ENCODE measurements at regions not wholly inside any gene's neighbourhood (a gene's known extent, or its start where the extent isn't known, plus 50 kb on each side); places are given as distances from the start of the nearest gene placed in this dataset.

- Histone ChIP-seq H3K9ac (ENCODE audit: low read length) (no peak overlapping the region), H4K20me1 (ENCODE audit: insufficient read depth, low read length) (no peaks in the 10 kb centered on the region), H3K9me3 (ENCODE audit: insufficient read depth, low read length) (no peaks in the 10 kb centered on the region), H3K36me3 (replicated peaks; ENCODE audit: low read depth, low read length) (no peaks in the 10 kb centered on the region), H3K27me3 (ENCODE audit: low read depth, low read length) (no peaks in the 10 kb centered on the region), H3K4me1 (ENCODE audit: low read length) (no peaks in the 10 kb centered on the region), H2AFZ (ENCODE audit: low read depth, low read length) (no peak overlapping the region), H3K27ac (ENCODE audit: low read length) (no peak overlapping the region), H3K4me3 (ENCODE audit: low read length) (no peak overlapping the region), H3K79me2 (ENCODE audit: low read length) (no peaks in the 10 kb centered on the region), H3K4me2 (ENCODE audit: low read length) (no peak overlapping the region)
- TF ChIP-seq EZH2phosphoT487 (IDR thresholded peaks at IDR 0.05; ENCODE audit: low read depth) (no peak), CTCF (IDR thresholded peaks at IDR 0.05; ENCODE audit: low read depth, low read length) (no peak)
Observed at GRCh38 chr7:13166801-13167200, 479.4 kb downstream of the ARL4A start.

GRCh38 chr7:13169356-13169755 lies 481.9 kb downstream of the ARL4A start:
- Histone ChIP-seq H4K20me1 (ENCODE audit: insufficient read depth, low read length) (no peaks in the 10 kb centered on the region), H3K27me3 (ENCODE audit: low read depth, low read length) (no peaks in the 10 kb centered on the region), H3K27ac (ENCODE audit: low read length) (no peak overlapping the region), H3K4me2 (ENCODE audit: low read length) (no peak overlapping the region), H3K79me2 (ENCODE audit: low read length) (no peaks in the 10 kb centered on the region), H3K4me3 (ENCODE audit: low read length) (no peak overlapping the region), H3K4me1 (ENCODE audit: low read length) (no peaks in the 10 kb centered on the region), H2AFZ (ENCODE audit: low read depth, low read length) (no peak overlapping the region), H3K9ac (ENCODE audit: low read length) (no peak overlapping the region), H3K36me3 (replicated peaks; ENCODE audit: low read depth, low read length) (no peaks in the 10 kb centered on the region), H3K9me3 (ENCODE audit: insufficient read depth, low read length) (no peaks in the 10 kb centered on the region)
- TF ChIP-seq EZH2phosphoT487 (IDR thresholded peaks at IDR 0.05; ENCODE audit: low read depth) (no peak), CTCF (IDR thresholded peaks at IDR 0.05; ENCODE audit: low read depth, low read length) (no peak)

- Histone ChIP-seq H3K27ac (ENCODE audit: low read length) (no peak overlapping the region), H3K9ac (ENCODE audit: low read length) (no peak overlapping the region), H3K27me3 (ENCODE audit: low read depth, low read length) (no peaks in the 10 kb centered on the region), H4K20me1 (ENCODE audit: insufficient read depth, low read length) (no peaks in the 10 kb centered on the region), H3K36me3 (replicated peaks; ENCODE audit: low read depth, low read length) (no peaks in the 10 kb centered on the region), H3K4me2 (ENCODE audit: low read length) (no peak overlapping the region), H3K4me1 (ENCODE audit: low read length) (no peaks in the 10 kb centered on the region), H3K79me2 (ENCODE audit: low read length) (no peaks in the 10 kb centered on the region), H3K9me3 (ENCODE audit: insufficient read depth, low read length) (no peaks in the 10 kb centered on the region), H2AFZ (ENCODE audit: low read depth, low read length) (no peak overlapping the region), H3K4me3 (ENCODE audit: low read length) (no peak overlapping the region)
- TF ChIP-seq EZH2phosphoT487 (IDR thresholded peaks at IDR 0.05; ENCODE audit: low read depth) (no peak), CTCF (IDR thresholded peaks at IDR 0.05; ENCODE audit: low read depth, low read length) (no peak)
Observed at GRCh38 chr7:13174991-13175390, 487.6 kb downstream of the ARL4A start.

GRCh38 chr7:13179011-13179582 lies 491.7 kb downstream of the ARL4A start:
- Histone ChIP-seq H2AFZ (ENCODE audit: low read depth, low read length) (no peak overlapping the region), H3K27ac (ENCODE audit: low read length) (no peak overlapping the region), H3K9ac (ENCODE audit: low read length) (no peak overlapping the region), H3K27me3 (ENCODE audit: low read depth, low read length) (no peaks in the 10 kb centered on the region), H3K4me2 (ENCODE audit: low read length) (no peak overlapping the region), H4K20me1 (ENCODE audit: insufficient read depth, low read length) (no peaks in the 10 kb centered on the region), H3K4me1 (ENCODE audit: low read length) (no peaks in the 10 kb centered on the region), H3K9me3 (ENCODE audit: insufficient read depth, low read length) (no peaks in the 10 kb centered on the region), H3K36me3 (replicated peaks; ENCODE audit: low read depth, low read length) (no peaks in the 10 kb centered on the region), H3K4me3 (ENCODE audit: low read length) (no peak overlapping the region), H3K79me2 (ENCODE audit: low read length) (no peaks in the 10 kb centered on the region)
- no peak for TF ChIP-seq EZH2phosphoT487 (IDR thresholded peaks at IDR 0.05; ENCODE audit: low read depth)
- no peak for TF ChIP-seq CTCF (IDR thresholded peaks at IDR 0.05; ENCODE audit: low read depth, low read length)

Data from OCI-LY3 (cell line).